Gastroesophageal sphincter (tissue), 3 donors: ENCODE measurements at regions not wholly inside any gene's neighbourhood (a gene's known extent, or its start where the extent isn't known, plus 50 kb on each side); places are given as distances from the start of the nearest gene placed in this dataset.
"Not testable (repeated sequence)": the region's sequence is repeated elsewhere in the genome, so short reads cannot be mapped to it uniquely, and the experiment has no call there.

Experiments used
- CTCF ChIP-seq, 4 experiments: fragments of 200-600 bp in 2 of 4; fragments of 450-650 bp in 2 of 4; sonication (generic) in 1 of 4; IDR thresholded peaks; one replicate each; pipeline ENCODE4 v1.5.1; 2017 to 2019; ENCODE audit warnings: antibody characterized with exemption in 4 of 4, mild to moderate bottlenecking in 2 of 4, moderate library complexity in 2 of 4
- POLR2A ChIP-seq, 2 donors: fragments of 450-650 bp; IDR thresholded peaks; one replicate each; pipeline ENCODE4 v1.6.1; 2017; ENCODE audit warnings: antibody characterized with exemption in 2 of 2, mild to moderate bottlenecking in 2 of 2, moderate library complexity in 1 of 2
- POLR2AphosphoS5 ChIP-seq: sonication (generic); formaldehyde crosslinking; IDR thresholded peaks from one replicate; pipeline ENCODE4 v1.6.1; 2017; ENCODE audit warnings: antibody characterized with exemption

GRCh38 chr22:10779200-10779599 is 4748.8 kb upstream of the OR11H1 start:
- TF ChIP-seq CTCF (IDR thresholded peaks at IDR 0.05); POLR2AphosphoS5; POLR2A (IDR thresholded peaks at IDR 0.05): not testable (repeated sequence)
